Non-pigmented ciliary epithelial cell (primary cell): ENCODE measurements at regions not wholly inside any gene's neighbourhood (a gene's known extent, or its start where the extent isn't known, plus 50 kb on each side); places are given as distances from the start of the nearest gene placed in this dataset.

Source experiments
- DNase-seq: peaks from one replicate; pipeline ENCODE4 v3.0.0-alpha.2; 2010; ENCODE audit warnings: low read depth

DNA sequence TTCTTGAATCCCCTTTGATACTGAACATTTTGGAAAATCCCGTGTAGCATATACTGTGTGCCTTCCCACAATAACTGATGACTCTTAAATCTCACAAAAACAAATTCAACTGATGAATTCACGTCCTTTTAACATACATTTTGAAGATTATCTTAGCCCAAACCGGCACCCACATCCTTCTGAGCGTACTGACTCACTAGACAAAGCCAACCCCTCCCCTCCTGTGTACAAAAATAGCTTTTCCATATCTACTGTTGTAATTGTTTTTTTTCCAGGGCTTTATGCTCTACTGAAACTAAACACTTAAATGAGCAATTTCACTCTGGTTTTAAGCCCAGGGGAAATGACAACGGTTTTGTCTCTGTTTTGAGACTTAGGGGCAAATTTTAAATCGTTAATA is 109.4 kb upstream of the ATF7IP start:
- DNase-seq = no peak

DNA sequence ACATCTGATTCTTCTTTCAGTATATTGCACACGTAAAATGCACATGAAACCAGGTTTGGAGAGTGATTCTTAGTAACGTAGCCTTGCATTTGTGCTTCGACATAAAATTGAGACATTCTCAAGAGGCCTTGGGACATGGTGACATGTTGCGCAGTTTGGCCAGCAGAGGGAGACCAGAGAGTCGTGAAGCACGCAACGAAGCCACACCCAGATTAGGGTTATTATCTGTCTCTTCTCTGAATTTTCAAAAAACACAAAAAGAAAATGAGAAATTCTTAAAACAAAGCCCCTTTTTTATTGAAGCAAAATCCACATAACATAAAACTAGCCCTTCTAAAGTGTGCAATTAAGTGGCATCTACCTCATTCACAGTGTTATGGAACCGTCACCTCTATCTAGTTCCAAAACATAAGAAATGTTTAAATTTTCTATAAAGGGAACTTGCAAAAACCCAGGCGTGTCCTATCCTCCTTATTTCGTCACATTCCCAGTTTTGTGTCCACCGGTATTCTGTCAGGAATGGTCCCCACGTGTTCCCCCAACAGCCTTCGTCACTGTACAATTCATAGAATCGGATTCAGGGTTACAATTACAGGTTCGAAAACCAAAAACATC is 108.8 kb upstream of the ATF7IP start:
- DNase-seq = no peak

DNA sequence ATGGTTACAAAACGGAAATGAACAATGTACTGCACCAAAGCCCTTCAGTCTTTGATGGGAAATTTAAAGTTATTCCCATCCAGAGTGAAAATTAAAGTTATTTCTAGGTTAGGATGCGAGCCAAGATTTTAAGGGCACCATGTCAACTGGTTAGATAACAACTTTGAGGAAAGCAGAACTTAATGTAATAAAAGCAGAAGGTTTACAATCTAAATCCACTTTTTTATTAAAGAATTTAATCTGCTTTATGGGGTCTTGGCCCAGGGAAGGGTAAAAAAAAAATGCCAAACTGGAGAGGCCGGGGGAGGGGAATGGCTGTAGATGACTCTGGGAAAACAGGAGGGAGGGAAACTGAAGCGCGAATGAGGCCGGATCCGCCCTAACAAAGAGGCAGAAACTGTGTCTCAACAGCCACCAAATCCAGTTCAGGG is 108.2 kb upstream of the ATF7IP start:
- no peak for DNase-seq

DNA sequence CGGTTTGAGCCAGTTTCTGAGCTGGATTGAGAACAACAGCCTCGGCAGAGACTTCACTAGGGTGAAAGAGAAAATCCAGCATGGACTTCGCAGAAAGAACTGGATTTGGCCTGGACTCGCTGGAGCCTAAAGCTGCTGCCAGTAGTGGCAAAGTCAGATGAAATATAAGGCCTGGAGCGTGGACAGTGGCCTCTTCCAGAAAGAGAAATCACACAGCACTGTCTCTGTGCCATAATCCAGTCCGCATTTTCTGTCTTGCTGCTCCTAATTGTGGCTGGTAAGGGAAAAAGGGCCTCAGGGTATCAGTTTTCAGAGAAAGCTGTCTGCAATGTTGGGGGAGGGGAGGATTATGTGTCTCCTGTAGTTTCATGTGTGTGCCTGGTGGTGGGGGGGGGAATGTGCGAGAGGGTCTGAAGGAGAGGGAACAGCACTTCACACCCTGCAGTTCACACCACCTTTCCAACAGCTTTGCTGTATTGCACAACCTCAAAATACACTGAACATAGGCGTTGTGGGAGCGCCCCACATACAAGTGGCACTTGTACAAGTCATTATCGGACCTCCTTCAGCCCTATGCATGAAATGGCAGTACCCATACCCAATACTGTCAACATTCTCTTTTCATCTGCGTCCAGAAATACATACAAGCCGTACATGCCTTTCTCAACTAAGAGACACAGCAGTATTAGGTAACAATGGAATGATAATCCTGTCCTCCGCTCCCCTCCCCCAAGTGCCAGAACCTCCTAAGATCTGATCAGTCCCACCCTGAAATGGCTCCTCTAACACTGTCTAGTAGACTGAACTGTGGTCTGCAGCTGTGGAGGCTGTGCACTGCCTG is 107.5 kb upstream of the ATF7IP start:
- DNase-seq = peak; percentile 100

DNA sequence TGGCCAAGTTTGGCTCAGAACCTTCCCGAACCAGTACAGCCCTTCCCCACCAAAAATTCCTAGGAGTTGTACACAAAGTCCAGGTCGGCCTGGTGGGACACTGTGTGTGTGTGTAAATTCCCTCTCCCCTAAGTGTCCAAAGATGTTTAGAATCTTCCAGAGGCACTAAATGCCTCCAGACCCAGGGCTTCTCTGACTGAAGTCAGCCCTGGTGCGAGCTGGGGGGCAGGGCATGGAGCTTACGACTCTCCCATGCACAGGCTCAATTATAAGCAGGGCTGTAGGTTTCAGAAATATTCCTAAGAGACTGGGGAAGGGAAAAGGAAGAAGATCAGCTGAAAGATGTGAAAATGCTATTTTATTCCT is 106.9 kb upstream of the ATF7IP start:
- no peak for DNase-seq

DNA sequence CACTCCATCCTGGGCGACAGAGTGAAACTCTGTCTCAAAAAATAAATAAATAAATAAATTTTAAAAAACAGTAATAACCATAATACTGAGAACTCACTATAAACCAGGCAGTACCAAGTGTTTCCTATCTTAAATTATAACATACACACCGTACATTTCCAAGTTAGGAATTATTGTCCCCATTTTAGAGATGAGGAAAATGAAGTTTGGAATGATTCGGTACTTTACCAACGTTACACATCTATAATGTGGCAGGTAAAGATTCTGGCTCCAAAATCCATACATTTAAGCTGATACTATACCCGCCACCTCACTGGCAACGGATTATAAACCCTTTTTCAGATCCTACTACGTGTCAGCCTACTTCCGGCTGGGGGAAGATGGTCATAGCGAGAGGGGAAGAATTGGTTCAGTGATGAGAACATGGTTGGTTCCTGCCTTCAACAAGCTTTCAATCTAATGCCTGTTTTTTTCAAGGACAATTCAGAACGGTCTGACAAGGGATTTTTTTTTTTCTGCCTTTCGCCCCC is 105.9 kb upstream of the ATF7IP start:
- DNase-seq = no peak

DNA sequence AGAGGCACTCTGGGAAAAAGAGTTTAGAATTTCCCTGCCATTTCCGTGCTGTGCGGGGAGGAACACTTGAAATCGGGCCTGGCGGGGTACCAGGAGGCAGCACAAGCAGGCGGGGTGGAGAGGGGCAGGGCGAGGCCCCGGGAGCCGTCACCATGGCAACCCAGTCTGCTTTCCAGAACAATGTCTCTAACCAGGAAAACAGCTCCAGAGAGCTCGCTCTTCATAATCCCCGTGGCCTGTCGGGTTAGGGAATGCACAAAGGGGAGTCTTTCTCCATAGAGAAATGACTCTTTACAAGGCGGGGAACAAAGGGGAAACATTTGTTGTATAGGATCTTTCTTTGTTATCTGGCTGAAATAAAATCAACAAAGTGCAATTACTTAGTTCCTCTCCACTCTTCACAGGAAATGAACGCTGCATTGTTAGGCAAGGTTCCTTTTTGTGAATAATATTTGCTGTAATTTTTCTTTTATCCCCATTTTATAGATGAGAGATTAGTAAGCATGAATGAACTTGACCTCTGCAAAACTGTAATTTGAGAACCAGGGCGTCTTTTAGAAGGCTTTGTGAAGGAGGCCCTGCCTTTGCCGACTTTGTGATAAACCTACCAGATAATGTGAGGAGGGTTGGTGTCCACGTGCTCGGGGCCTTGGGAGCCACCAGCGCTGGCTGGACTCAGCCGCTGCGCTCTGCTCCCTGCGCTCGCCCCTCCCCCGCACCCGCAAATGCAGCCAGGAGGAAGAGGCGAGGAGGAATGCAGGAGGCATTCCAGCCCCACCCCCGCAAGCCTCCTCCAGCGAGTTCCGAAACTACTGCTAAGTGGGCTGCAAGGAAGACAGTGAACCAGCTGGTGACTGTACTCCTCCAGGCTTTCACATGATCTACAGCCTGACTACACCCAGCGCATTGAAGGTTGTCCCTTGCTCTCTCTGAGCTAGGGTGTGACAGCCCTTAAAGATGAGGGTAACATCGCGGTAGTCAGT is 105.2 kb upstream of the ATF7IP start:
- peak; percentile 90 for DNase-seq

DNA sequence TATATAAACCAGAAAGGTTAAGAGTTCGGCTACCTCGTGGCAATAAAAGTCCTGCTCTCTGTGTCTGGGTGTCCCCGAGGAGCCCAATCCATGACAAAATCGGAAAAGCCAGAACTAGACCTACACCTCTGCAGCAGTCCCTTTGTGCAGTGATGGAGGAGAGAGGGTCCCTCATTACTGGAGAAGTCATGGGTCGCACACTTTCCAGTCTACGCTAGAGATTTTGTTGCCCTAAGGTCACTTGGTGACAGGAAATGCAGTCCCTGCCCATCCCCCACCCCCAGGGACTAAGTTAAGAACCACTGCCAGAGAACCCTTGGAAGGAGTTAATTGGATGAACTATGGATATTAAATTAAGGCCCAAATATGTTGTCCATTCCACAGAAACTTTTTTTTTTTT is 104.4 kb upstream of the ATF7IP start:
- no peak for DNase-seq

DNA sequence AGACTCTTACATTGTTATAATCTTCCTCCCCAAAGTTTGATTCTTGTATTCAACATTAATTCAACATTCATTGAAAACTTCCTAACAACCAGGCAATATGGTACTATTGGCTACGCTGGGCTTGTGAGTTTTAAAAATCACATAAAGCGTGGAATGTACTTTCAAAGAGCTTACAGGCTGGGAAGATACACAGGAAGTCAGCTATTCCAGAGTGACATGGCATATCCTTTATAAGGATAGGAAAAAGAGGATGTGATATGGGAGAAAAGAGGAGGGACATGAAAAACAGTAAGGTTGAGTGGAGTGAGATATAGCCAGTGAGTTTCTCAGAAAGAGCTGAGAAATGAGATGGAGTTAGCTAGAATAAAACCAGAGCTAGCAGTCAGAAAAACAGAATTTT is 103.6 kb upstream of the ATF7IP start:
- DNase-seq = no peak

DNA sequence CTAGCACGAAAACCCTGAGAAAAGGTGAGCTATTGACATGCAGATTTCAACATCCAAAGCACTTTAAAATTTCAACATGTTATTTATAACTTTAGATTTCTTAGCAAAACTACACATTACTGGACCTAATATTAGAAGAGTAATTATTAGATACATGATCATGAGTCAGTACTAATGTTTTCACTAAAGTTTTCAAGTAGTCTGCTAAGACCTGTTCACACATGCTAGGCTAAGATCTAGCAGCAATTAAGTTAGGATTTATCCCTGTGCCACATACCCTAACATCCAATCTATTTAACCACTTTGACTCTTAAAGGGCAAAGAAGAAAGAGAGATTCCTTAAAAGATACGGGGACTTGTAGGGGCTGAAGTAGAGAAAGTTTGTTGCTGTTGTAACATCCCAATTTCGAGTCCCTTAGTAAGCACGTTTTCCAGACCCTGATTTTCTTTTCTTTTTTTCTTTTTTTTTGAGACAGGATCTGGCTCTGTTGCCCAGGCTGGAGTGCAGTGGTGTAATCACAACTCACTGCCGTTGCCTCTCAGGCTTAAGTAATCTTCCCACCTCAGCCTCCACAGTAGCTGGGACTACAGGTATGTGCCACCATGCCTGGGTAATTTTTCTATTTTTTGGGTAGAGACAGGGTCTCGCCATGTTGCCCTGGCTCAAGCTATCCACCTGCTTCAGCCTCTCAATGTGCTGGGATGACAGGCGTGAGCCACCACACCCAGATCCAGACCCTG is 102.5 kb upstream of the ATF7IP start:
- no peak for DNase-seq

DNA sequence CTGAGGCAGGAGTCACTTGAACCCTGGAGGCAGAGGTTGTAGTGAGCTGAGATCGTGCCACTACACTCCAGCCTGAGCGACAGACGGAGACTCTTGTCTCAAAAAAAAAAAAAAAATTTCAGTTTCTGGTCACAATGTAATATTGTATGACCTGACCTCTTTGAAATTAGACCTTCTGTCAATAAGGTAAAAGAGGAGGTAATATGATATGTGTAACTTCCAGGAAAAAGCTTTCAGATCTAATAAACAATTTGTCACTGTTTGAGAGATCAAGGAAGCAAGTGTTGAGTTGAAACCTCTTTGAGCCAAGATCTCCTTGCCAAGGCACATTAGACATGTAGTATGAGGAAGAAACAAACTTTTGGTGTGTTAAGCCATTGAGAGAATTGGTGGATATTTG is 101.7 kb upstream of the ATF7IP start:
- no peak for DNase-seq

DNA sequence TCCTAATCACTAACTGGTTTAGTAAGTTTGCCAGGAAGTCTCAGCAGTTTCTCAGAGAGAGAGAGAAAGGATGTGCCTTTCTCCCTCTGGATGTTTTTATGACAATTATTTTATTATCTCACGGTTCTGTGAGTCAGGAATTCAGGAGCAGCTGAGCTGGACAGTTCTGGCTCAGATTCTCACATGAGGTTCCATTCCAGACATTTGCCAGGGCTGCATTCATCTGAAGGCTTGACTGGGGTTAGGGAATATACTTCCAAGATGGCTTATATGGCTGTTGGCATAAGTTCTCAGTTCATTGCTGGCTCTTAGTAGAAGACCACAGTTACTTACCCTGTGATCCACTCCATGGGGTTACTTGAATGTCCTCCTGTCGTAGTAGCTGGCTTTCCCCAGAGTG is 101.2 kb upstream of the ATF7IP start:
- no peak for DNase-seq

DNA sequence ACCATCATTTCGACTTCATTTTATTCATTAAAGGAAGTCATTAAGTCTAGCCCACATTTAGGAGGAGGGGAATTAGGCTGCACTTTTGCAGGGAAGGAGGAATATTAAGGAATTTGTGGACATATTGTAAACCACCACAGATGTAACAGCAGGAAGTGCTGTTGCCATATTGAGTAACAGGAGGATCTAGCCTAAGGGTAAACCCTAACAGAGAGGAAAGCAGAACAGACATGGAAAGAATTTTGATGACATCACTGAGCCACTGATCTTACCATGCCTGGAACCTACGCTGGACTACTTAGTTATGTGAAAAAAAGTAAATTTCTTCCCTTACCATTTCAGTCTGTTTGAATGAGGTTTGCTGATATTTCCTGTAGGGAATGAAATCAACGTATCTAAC is 100.7 kb upstream of the ATF7IP start:
- no peak for DNase-seq

DNA sequence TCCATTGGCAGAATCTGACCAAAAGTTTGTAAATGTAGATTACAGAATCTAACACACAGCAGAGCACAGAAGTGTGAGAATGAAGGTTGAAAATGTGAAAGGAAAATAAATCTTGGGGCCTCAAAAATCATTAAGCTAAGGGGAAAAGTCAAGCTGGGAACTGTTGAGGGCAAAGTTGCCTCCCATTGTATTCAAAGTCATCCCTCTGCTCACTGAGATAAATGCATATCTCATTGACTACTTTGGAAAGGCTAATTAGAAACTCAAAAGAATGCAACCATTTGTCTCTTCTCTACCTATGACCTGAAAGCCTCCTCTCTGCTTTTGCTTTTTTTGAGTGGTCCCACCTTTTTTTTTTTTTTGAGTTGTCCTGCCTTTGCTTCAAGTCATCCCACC is 97.4 kb upstream of the ATF7IP start:
- no peak for DNase-seq

DNA sequence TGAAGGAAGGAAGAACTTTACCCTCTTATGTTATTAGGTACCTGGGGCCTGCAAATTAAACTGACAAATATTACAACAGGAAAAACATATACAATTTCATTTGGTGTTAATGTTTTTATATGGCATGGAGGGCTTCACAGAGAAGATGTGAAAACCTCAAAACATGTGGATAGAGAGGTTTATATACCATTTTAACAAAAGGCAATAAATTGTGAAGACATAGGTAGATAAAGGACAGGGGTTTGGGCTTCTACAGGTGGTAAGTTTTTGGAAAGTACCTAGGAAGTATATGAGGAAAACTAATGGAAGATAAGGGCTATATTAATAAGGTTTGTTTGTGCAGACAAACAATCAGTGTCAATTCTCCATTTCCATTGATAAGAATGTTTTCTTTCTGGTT is 95.1 kb upstream of the ATF7IP start:
- no peak for DNase-seq

DNA sequence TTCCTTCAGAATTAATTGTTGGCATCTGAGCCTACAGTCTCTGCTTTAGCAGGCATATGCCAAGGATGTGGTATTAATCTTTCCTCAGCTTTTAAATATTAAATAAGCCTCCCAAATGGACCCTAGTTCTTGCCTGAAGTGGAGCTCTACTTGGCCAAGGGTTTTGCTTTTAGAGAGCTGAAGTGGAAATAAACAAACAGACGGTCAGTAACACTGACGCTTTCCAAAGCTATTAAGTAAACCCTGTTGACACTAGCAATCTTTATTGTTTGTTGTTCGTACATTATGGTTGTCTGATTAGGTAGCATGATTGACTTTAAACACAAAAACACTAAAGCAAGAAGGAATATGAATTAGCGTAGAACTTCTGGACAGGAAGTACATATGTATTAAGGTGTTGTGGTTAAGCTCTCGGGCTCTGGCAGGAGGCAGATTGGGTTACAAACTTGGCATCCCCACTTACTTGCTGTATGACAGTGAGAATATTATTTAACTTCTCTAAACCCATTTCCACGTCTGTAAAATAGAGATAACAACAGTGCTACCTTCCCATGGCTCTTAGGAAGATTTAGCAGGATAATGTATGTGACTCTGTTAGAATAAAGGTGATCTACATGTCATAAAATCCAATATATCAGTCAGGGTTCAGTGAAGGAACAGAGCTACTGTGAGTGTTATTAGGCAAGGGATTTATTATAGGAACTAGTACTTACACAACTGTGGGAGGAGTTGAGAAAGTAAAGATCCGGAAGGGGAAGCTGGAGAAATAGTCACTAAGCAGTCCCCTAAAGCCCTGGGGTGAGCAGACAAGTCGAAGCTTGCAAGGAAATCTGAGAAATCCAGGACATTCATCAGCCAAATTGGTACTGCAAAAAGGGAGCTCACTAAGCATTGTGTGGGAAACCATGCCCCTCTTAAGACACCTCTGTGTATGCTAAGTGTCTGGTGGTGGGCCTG is 92.2 kb upstream of the ATF7IP start:
- DNase-seq = no peak

DNA sequence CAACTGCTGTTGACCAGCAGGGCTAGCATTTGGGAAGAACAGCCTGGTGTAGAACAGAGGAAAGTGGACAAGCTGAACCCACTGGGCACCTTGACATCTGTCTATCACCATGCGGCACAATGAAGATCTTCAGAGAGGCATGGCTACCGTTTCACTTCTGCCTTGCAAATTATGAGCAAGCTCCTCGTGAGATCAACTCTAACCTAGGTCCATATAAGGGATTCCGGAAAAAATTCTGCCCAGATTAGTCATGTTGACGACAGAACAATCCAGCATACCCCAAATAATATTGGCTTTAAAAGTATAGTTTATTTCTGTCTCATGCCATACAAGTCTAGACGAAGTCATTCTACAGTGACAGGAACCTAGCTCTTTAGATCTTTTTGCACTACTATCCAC is 91.6 kb upstream of the ATF7IP start:
- DNase-seq = no peak

DNA sequence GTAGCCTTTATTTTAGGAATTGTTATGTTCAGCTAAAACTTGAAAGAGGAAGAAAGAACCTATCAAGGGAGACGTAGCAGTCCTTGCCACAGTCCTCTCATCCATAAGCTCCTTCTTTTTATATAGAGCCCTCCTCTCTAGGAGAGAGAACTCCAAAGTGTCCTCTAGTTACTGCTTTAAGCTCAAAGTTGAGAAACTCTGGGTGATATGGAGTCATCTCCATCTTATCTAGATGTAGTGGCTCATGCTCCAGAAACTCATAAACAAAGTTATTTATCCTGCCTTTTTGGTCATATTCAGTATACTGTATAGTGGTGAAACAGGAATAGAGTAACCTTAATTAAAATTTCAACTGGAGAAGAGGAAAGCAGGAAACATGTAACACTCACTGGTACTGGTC is 90.4 kb upstream of the ATF7IP start:
- DNase-seq = no peak

DNA sequence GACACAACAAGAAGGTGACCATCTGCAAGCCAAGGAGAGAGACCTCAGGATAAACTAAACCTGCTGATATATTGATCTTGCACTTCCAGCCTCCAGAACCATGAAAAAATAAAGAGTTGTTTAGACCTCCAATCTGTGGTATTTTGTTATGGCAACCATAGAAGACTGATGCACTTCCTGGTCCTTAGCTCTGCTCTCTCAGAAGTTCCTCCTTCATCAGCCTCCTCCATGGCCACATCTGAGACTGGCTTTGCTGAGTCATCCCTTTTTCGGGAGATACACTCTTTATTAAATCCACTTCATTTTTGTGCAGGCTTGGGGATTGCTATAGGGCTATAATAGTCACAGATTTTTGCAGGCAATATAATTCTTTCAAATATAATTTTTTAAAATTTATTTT is 89.6 kb upstream of the ATF7IP start:
- no peak for DNase-seq

DNA sequence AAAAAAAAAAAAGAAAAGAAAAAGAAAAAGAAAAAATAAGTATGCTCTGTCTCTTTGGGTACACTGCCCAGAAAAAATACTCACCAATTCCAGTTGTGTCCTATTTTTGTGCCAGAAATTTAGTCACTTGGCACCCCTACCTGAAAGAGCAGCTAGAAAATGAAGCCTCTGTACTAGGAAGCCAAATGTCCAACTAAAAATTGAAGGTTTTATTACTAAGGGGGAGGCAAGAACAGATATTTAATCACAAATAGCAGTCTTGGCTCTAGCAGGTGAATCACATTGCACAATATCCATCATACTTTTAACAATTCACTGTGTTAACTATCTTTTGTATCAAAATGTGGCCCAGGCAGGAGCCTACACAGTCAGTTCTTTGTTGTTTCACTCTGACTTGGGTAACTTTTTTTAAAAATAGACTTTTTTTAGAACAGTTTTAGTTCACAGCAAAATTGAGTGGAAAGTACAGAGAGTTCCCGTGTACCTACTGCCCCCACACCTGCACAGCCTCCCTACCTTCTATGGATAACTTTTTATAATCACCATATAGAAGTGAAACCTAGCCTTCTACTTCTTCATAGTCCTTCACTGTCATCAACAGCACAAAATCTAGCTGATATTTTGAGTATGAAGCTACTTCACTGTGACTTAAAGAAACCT is 87.1 kb upstream of the ATF7IP start:
- no peak for DNase-seq
